ENCODE measurements at regions not wholly inside any gene's neighbourhood (a gene's known extent, or its start where the extent isn't known, plus 50 kb on each side); places are given as distances from the start of the nearest gene placed in this dataset.

GRCh38 chr5:86371061-86371460 is 246.7 kb upstream of the COX7C start:
- TF ChIP-seq, protein P1, sequence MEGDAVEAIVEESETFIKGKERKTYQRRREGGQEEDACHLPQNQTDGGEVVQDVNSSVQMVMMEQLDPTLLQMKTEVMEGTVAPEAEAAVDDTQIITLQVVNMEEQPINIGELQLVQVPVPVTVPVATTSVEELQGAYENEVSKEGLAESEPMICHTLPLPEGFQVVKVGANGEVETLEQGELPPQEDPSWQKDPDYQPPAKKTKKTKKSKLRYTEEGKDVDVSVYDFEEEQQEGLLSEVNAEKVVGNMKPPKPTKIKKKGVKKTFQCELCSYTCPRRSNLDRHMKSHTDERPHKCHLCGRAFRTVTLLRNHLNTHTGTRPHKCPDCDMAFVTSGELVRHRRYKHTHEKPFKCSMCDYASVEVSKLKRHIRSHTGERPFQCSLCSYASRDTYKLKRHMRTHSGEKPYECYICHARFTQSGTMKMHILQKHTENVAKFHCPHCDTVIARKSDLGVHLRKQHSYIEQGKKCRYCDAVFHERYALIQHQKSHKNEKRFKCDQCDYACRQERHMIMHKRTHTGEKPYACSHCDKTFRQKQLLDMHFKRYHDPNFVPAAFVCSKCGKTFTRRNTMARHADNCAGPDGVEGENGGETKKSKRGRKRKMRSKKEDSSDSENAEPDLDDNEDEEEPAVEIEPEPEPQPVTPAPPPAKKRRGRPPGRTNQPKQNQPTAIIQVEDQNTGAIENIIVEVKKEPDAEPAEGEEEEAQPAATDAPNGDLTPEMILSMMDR (IDR thresholded peaks at IDR 0.05): no peak
- TF ChIP-seq POLR2A (IDR thresholded peaks at IDR 0.05) (no peak), EP300 (IDR thresholded peaks at IDR 0.05) (no peak)
